Panc1 (cell line): ENCODE measurements at regions not wholly inside any gene's neighbourhood (a gene's known extent, or its start where the extent isn't known, plus 50 kb on each side); places are given as distances from the start of the nearest gene placed in this dataset.

ENCODE experiments used
- CTCF ChIP-seq: fragments of 450-650 bp; IDR thresholded peaks from 2 replicates; pipeline ENCODE4 v1.5.1; 2017; ENCODE audit warnings: mild to moderate bottlenecking
- POLR2AphosphoS5 ChIP-seq: IDR thresholded peaks from 2 replicates; pipeline ENCODE4 v1.6.1; 2012; ENCODE audit warnings: mild to moderate bottlenecking, low read depth, low read length, moderate library complexity

GRCh38 chr12:43113135-43113534 lies 438.9 kb downstream of the ADAMTS20 start:
- TF ChIP-seq CTCF: no peak
- TF ChIP-seq POLR2AphosphoS5: no peak
